SK-N-SH (cell line): ENCODE measurements at regions not wholly inside any gene's neighbourhood (a gene's known extent, or its start where the extent isn't known, plus 50 kb on each side); places are given as distances from the start of the nearest gene placed in this dataset.

ENCODE experiments used
- CTCF ChIA-PET: fragments of 300-600, 350-600 bp; formaldehyde crosslinking; extraction: SDS; loops from one replicate; lab custom pipeline; 2021; lab: Yijun Ruan, JAX
- POLR2A ChIA-PET: fragments of 350-600 bp; sonication (Branson Sonifier 250); formaldehyde crosslinking; extraction: SDS; loops from one replicate; lab custom pipeline; 2020; ENCODE audit warnings: antibody characterized with exemption, inconsistent platforms; lab: Yijun Ruan, JAX
- DNase-seq: peaks from one replicate; pipeline ENCODE4 v3.0.0; 2012
- H2AFZ ChIP-seq: fragments of 200-600 bp; sonication (generic); 2 replicates; pipeline ENCODE4 v1.8.1; 2016; ENCODE audit warnings: antibody characterized with exemption, mild to moderate bottlenecking, low read depth
- H3F3A ChIP-seq: fragments of 200-600 bp; sonication (generic); replicated peaks from 2 replicates; pipeline ENCODE3; 2016; ENCODE audit warnings: antibody characterized with exemption, mild to moderate bottlenecking; ENCODE audit not compliant: insufficient read depth
- H3K27ac ChIP-seq, 2 experiments: fragments of 200-500 bp in 1 of 2; fragments of 200-600 bp in 1 of 2; sonication (Bioruptor generic) in 1 of 2; sonication (generic), shearing (Covaris generic) in 1 of 2; 2 replicates each; pipeline versions ENCODE4 v1.5.1 to v1.6.1; 2014 to 2016; ENCODE audit warnings: low read depth in 2 of 2, inconsistent platforms in 1 of 2, low read length in 1 of 2, mild to moderate bottlenecking in 1 of 2, mixed read lengths in 1 of 2
- H3K27me3 ChIP-seq: fragments of 200-600 bp; sonication (generic), shearing (Covaris generic); 2 replicates; pipeline ENCODE4 v1.6.1; 2016; ENCODE audit warnings: mixed run types; ENCODE audit not compliant: insufficient read depth
- H3K36me3 ChIP-seq, 2 experiments: fragments of 200-500 bp in 1 of 2; fragments of 200-600 bp in 1 of 2; sonication (Bioruptor generic) in 1 of 2; sonication (generic) in 1 of 2; replicated peaks in 1 of 2; 2 replicates each; pipeline versions ENCODE3 to v1.5.1; 2014 to 2016; ENCODE audit warnings: low read length in 1 of 2, mild to moderate bottlenecking in 1 of 2; ENCODE audit not compliant: insufficient read depth in 2 of 2, control insufficient read depth in 1 of 2
- H3K4me1 ChIP-seq, 2 experiments: fragments of 200-500 bp in 1 of 2; fragments of 200-600 bp in 1 of 2; sonication (Bioruptor generic) in 1 of 2; sonication (generic), shearing (Covaris generic) in 1 of 2; 2 replicates each; pipeline versions ENCODE4 v1.5.1 to v1.6.1; 2014 to 2016; ENCODE audit warnings: low read depth in 1 of 2, low read length in 1 of 2, mixed run types in 1 of 2; ENCODE audit not compliant: insufficient read depth in 2 of 2, control insufficient read depth in 1 of 2
- H3K4me2 ChIP-seq: fragments of 200-600 bp; sonication (generic), shearing (Covaris generic); 2 replicates; pipeline ENCODE4 v1.6.1; 2017; ENCODE audit warnings: mixed run types
- H3K4me3 ChIP-seq, 2 experiments: fragments of 200-500 bp in 1 of 2; fragments of 200-600 bp in 1 of 2; sonication (Bioruptor generic) in 1 of 2; sonication (generic), shearing (Covaris generic) in 1 of 2; 2 replicates each; pipeline versions ENCODE4 v1.5.1 to v1.8.1; 2014 to 2016; ENCODE audit warnings: low read depth in 2 of 2, inconsistent platforms in 1 of 2, low read length in 1 of 2, mild to moderate bottlenecking in 1 of 2, mixed read lengths in 1 of 2, moderate library complexity in 1 of 2
- H3K79me2 ChIP-seq: fragments of 200-600 bp; sonication (generic); 2 replicates; pipeline ENCODE4 v1.8.1; 2017; ENCODE audit warnings: mild to moderate bottlenecking; ENCODE audit not compliant: insufficient read depth
- H3K9ac ChIP-seq: fragments of 200-600 bp; sonication (generic); 2 replicates; pipeline ENCODE4 v1.6.1; 2017; ENCODE audit warnings: mixed run types
- H3K9me2 ChIP-seq: fragments of 200-600 bp; sonication (generic); 2 replicates; pipeline ENCODE4 v1.6.1; 2017; ENCODE audit warnings: mixed run types
- H3K9me3 ChIP-seq: fragments of 200-600 bp; sonication (generic); 2 replicates; pipeline ENCODE4 v1.6.1; 2017; ENCODE audit warnings: mixed run types, mild to moderate bottlenecking, moderate library complexity
- H4K20me1 ChIP-seq: fragments of 200-600 bp; sonication (generic); 2 replicates; pipeline ENCODE4 v1.6.1; 2017; ENCODE audit warnings: mild to moderate bottlenecking, mixed run types; ENCODE audit not compliant: insufficient read depth
- CHD2 ChIP-seq: fragments of 150-350 bp; IDR thresholded peaks from 2 replicates; pipeline ENCODE4 v1.6.1; 2018; ENCODE audit warnings: low read length; ENCODE audit not compliant: partially characterized antibody
- CTCF ChIP-seq: fragments of 200-600 bp; sonication (generic); IDR thresholded peaks from 2 replicates; pipeline ENCODE4 v1.6.1; 2017; ENCODE audit warnings: antibody characterized with exemption, mild to moderate bottlenecking, moderate library complexity
- ELF1 ChIP-seq: IDR thresholded peaks from 2 replicates; pipeline ENCODE4 v1.4.0; 2012
- EP300 ChIP-seq, 2 experiments: IDR thresholded peaks; 2 replicates each; pipeline versions ENCODE4 v1.4.0 to v1.6.1; 2012; ENCODE audit warnings: borderline replicate concordance in 1 of 2, low read depth in 1 of 2, low read length in 1 of 2
- FOSL2 ChIP-seq: IDR thresholded peaks from 2 replicates; pipeline ENCODE4 v1.4.0; 2012; ENCODE audit warnings: low read depth, mild to moderate bottlenecking, moderate library complexity, borderline replicate concordance
- FOXM1 ChIP-seq: IDR thresholded peaks from 2 replicates; pipeline ENCODE4 v1.4.0; 2012; ENCODE audit warnings: low read depth, mild to moderate bottlenecking
- JUND ChIP-seq: IDR thresholded peaks from 2 replicates; pipeline ENCODE4 v1.4.0; 2012
- MXI1 ChIP-seq: IDR thresholded peaks from 2 replicates; pipeline ENCODE4 v1.6.1; 2012; ENCODE audit warnings: mild to moderate bottlenecking, low read depth, low read length, improper control_type of control experiment
- NFIC ChIP-seq: IDR thresholded peaks from 2 replicates; pipeline ENCODE4 v1.4.0; 2012; ENCODE audit warnings: borderline replicate concordance
- NRF1 ChIP-seq: IDR thresholded peaks from 2 replicates; pipeline ENCODE4 v1.6.1; 2012; ENCODE audit warnings: low read depth, mild to moderate bottlenecking, low read length
- POLR2AphosphoS5 ChIP-seq: IDR thresholded peaks from 2 replicates; pipeline ENCODE4 v1.6.1; 2012; ENCODE audit warnings: low read depth, low read length
- RAD21 ChIP-seq: IDR thresholded peaks from 2 replicates; pipeline ENCODE4 v1.6.1; 2012; ENCODE audit warnings: mild to moderate bottlenecking, low read length
- RCOR1 ChIP-seq: fragments of 150-350 bp; IDR thresholded peaks from 2 replicates; pipeline ENCODE4 v1.6.1; 2017; ENCODE audit warnings: antibody characterized with exemption, low read length
- RFX5 ChIP-seq: IDR thresholded peaks from 2 replicates; pipeline ENCODE4 v1.6.1; 2012; ENCODE audit warnings: mild to moderate bottlenecking, improper control_type of control experiment, low read length
- RXRA ChIP-seq: IDR thresholded peaks from 2 replicates; pipeline ENCODE4 v1.4.0; 2012; ENCODE audit warnings: low read depth, mild to moderate bottlenecking, borderline replicate concordance
- SIN3A ChIP-seq: IDR thresholded peaks from 2 replicates; pipeline ENCODE4 v1.6.1; 2012; ENCODE audit warnings: low read depth, mild to moderate bottlenecking, low read length, moderate library complexity, borderline replicate concordance
- TAF1 ChIP-seq: IDR thresholded peaks from 2 replicates; pipeline ENCODE4 v1.6.1; 2012; ENCODE audit warnings: low read depth, mild to moderate bottlenecking, low read length, moderate library complexity, borderline replicate concordance
- YY1 ChIP-seq: IDR thresholded peaks from 2 replicates; pipeline ENCODE4 v1.4.0; 2012; ENCODE audit warnings: low read depth, mild to moderate bottlenecking
- WGBS: methylation state at CpG from one replicate; pipeline ENCODE4 v1.1.6; 2017; ENCODE audit warnings: low lambda C conversion rate; 5-methylcytosine and 5-hydroxymethylcytosine counted together
- TF ChIP-seq, protein P1 (sequence below): IDR thresholded peaks from 2 replicates; pipeline ENCODE4 v1.4.0; 2012; ENCODE audit warnings: low read depth, borderline replicate concordance
- TF ChIP-seq, protein P2 (sequence below): IDR thresholded peaks from 2 replicates; pipeline ENCODE4; 2012
- TF ChIP-seq, protein P3 (sequence below): fragments of 150-350 bp; IDR thresholded peaks from 2 replicates; pipeline ENCODE4 v1.6.1; 2016; ENCODE audit warnings: mild to moderate bottlenecking, low read depth, low read length

DNA sequence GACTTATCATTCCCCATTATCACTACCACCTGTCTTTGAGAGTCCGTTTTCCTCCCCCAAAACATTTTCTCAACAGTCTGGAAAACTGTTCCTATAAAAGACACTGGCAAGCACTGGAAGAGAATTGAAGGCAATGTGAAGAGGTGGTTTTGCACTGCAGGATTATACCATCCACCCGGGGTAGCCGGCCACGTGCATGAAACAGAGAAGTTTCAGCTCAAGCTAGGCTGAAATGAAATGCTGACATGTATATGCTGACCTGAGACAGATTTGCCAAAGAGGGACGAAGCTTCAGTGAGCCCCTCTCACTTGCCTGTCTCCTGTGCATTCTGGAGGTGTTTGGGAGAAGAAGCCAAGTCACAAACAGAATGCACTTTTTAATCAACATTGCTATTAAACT, 567.0 kb downstream of the EBF1 start (continued):
- no peak for TF ChIP-seq EP300 (IDR thresholded peaks at IDR 0.05; ENCODE audit: borderline replicate concordance in 1 of 2, low read depth in 1 of 2, low read length in 1 of 2)

DNA sequence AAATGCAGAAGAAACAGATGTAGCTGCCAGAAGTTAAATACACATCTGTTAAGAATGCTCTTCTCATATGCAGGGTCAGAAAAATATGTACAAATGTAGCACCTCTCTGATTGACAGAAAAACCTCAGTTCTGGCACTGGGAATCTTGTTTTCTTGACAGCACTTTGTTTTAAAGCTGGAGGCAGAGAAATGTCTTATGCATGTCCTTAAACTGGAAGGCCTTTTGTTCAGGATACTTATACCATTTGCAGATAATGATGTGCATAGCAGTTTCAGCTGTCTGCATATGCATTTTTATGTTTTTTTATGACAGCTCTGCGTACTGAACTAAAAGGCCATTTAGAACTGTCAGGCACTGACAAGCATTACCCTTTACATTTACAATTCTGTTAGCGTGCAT, 567.9 kb downstream of the EBF1 start:
- 39% methylated on average over 2 of the region's 2 CpGs for whole genome bisulfite sequencing
- H3K9me3 ChIP-seq = no peaks in the 10 kb centered on the region
- ChIA-PET POLR2A (no interaction called here), CTCF (no interaction called here)
- no peak overlapping the region for H3K4me2 ChIP-seq
- H3K27me3 ChIP-seq = no peaks in the 10 kb centered on the region; the same call in 1 of the 2 replicates
- no peaks in the 10 kb centered on the region for H3K9me2 ChIP-seq
- H3K79me2 ChIP-seq = no peaks in the 10 kb centered on the region
- H3K27ac ChIP-seq = no peak overlapping the region
- TF ChIP-seq TAF1 (no peak), CTCF (no peak), RAD21 (no peak), FOXM1 (no peak), MXI1 (no peak), NRF1 (no peak), POLR2AphosphoS5 (no peak), SIN3A (no peak)
- no peaks in the 10 kb centered on the region for H3K36me3 ChIP-seq
- H3K4me1 ChIP-seq = no peaks in the 10 kb centered on the region
- no peaks in the 10 kb centered on the region for H3F3A ChIP-seq
- H2AFZ ChIP-seq = no peak overlapping the region
- no peak for DNase-seq
- no peak overlapping the region for H3K4me3 ChIP-seq
- H4K20me1 ChIP-seq = no peaks in the 10 kb centered on the region
- no peak overlapping the region for H3K9ac ChIP-seq

- POLR2A ChIA-PET = no interaction called here
- H3K4me2 ChIP-seq = no peak overlapping the region
These were observed 569.6 kb downstream of the EBF1 start for GRCh38 chr5:158530115-158530514.

More at GRCh38 chr5:158530115-158530514, 569.6 kb downstream of the EBF1 start:
- no peaks in the 10 kb centered on the region for H3K79me2 ChIP-seq
- H3K4me3 ChIP-seq = no peak overlapping the region
- H3K4me1 ChIP-seq = no peaks in the 10 kb centered on the region
- H3K9me3 ChIP-seq = no peaks in the 10 kb centered on the region
- DNase-seq = no peak
- H3K9ac ChIP-seq = no peak overlapping the region
- no peak overlapping the region for H2AFZ ChIP-seq
- no peaks in the 10 kb centered on the region for H4K20me1 ChIP-seq
- no peaks in the 10 kb centered on the region for H3K36me3 ChIP-seq
- no peaks in the 10 kb centered on the region for H3F3A ChIP-seq
- TF ChIP-seq RAD21 (no peak), ELF1 (no peak), RXRA (no peak), FOSL2 (no peak), JUND (no peak), NFIC (no peak), EP300 (IDR thresholded peaks at IDR 0.05; ENCODE audit: borderline replicate concordance in 1 of 2, low read depth in 1 of 2, low read length in 1 of 2) (no peak), RCOR1 (no peak), TAF1 (no peak), SIN3A (no peak), CHD2 (no peak), FOXM1 (no peak), RFX5 (no peak), YY1 (no peak), POLR2AphosphoS5 (no peak)
- TF ChIP-seq, protein P1, sequence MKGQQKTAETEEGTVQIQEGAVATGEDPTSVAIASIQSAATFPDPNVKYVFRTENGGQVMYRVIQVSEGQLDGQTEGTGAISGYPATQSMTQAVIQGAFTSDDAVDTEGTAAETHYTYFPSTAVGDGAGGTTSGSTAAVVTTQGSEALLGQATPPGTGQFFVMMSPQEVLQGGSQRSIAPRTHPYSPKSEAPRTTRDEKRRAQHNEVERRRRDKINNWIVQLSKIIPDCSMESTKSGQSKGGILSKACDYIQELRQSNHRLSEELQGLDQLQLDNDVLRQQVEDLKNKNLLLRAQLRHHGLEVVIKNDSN = no peak
- TF ChIP-seq, protein P2, sequence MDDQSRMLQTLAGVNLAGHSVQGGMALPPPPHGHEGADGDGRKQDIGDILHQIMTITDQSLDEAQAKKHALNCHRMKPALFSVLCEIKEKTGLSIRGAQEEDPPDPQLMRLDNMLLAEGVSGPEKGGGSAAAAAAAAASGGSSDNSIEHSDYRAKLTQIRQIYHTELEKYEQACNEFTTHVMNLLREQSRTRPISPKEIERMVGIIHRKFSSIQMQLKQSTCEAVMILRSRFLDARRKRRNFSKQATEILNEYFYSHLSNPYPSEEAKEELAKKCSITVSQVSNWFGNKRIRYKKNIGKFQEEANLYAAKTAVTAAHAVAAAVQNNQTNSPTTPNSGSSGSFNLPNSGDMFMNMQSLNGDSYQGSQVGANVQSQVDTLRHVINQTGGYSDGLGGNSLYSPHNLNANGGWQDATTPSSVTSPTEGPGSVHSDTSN = no peak
- TF ChIP-seq, protein P3, sequence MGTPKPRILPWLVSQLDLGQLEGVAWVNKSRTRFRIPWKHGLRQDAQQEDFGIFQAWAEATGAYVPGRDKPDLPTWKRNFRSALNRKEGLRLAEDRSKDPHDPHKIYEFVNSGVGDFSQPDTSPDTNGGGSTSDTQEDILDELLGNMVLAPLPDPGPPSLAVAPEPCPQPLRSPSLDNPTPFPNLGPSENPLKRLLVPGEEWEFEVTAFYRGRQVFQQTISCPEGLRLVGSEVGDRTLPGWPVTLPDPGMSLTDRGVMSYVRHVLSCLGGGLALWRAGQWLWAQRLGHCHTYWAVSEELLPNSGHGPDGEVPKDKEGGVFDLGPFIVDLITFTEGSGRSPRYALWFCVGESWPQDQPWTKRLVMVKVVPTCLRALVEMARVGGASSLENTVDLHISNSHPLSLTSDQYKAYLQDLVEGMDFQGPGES = no peak
- no peak overlapping the region for H3K27ac ChIP-seq
- no peaks in the 10 kb centered on the region; the same call in 1 of the 2 replicates for H3K27me3 ChIP-seq
- CTCF ChIA-PET = no interaction called here
- H3K9me2 ChIP-seq = no peaks in the 10 kb centered on the region
